Karpas-422 (cell line): ENCODE measurements at regions not wholly inside any gene's neighbourhood (a gene's known extent, or its start where the extent isn't known, plus 50 kb on each side); places are given as distances from the start of the nearest gene placed in this dataset.
"Not testable (repeated sequence)": the region's sequence is repeated elsewhere in the genome, so short reads cannot be mapped to it uniquely, and the experiment has no call there.

ENCODE experiments used
- DNase-seq: peaks from one replicate; pipeline ENCODE4 v3.0.0-alpha.2; 2015
- H2AFZ ChIP-seq: fragments of 200-600 bp; sonication (generic); 2 replicates; pipeline ENCODE4 v1.6.1; 2014; ENCODE audit warnings: antibody characterized with exemption, low read length, mixed read lengths
- H3K27ac ChIP-seq: fragments of 200-600 bp; sonication (generic); 2 replicates; pipeline ENCODE4 v1.5.1; 2014; ENCODE audit warnings: mild to moderate bottlenecking, low read length, moderate library complexity
- H3K27me3 ChIP-seq: fragments of 200-600 bp; sonication (generic); 2 replicates; pipeline ENCODE4 v1.6.1; 2014; ENCODE audit warnings: low read length, mixed read lengths
- H3K36me3 ChIP-seq: fragments of 200-600 bp; sonication (generic); 2 replicates; pipeline ENCODE4 v1.6.1; 2014; ENCODE audit warnings: low read length, mixed read lengths; ENCODE audit not compliant: insufficient read depth
- H3K4me1 ChIP-seq: fragments of 200-600 bp; sonication (generic); 2 replicates; pipeline ENCODE4 v1.6.1; 2014; ENCODE audit warnings: mild to moderate bottlenecking, low read length, mixed read lengths
- H3K4me2 ChIP-seq: fragments of 200-600 bp; sonication (generic); 2 replicates; pipeline ENCODE4 v1.6.1; 2014; ENCODE audit warnings: low read length, low read depth, mild to moderate bottlenecking; ENCODE audit not compliant: poor library complexity, severe bottlenecking
- H3K4me3 ChIP-seq: fragments of 200-600 bp; sonication (generic); 2 replicates; pipeline ENCODE4 v1.5.1; 2014; ENCODE audit warnings: mild to moderate bottlenecking, antibody characterized with exemption, low read length, mixed read lengths
- H3K79me2 ChIP-seq: fragments of 200-600 bp; sonication (generic); 2 replicates; pipeline ENCODE4 v1.6.1; 2014; ENCODE audit warnings: mild to moderate bottlenecking, low read length, mixed read lengths
- H3K9ac ChIP-seq: fragments of 200-600 bp; sonication (generic); 2 replicates; pipeline ENCODE4 v1.6.0; 2014; ENCODE audit warnings: low read length
- H3K9me2 ChIP-seq: fragments of 200-600 bp; sonication (generic), shearing (Covaris generic); replicated peaks from 2 replicates; pipeline ENCODE4 v1.6.0; 2014; ENCODE audit warnings: mild to moderate bottlenecking, low read length, moderate library complexity; ENCODE audit not compliant: insufficient read depth
- H3K9me3 ChIP-seq: fragments of 300-700, 200-600 bp; sonication (generic); 2 replicates; pipeline ENCODE4 v1.6.1; 2014; ENCODE audit warnings: low read length, mixed read lengths
- H4K20me1 ChIP-seq: fragments of 200-600 bp; sonication (generic); 2 replicates; pipeline ENCODE4 v1.6.1; 2014; ENCODE audit warnings: mild to moderate bottlenecking, antibody characterized with exemption, low read length, low read depth; ENCODE audit not compliant: insufficient read depth

DNA sequence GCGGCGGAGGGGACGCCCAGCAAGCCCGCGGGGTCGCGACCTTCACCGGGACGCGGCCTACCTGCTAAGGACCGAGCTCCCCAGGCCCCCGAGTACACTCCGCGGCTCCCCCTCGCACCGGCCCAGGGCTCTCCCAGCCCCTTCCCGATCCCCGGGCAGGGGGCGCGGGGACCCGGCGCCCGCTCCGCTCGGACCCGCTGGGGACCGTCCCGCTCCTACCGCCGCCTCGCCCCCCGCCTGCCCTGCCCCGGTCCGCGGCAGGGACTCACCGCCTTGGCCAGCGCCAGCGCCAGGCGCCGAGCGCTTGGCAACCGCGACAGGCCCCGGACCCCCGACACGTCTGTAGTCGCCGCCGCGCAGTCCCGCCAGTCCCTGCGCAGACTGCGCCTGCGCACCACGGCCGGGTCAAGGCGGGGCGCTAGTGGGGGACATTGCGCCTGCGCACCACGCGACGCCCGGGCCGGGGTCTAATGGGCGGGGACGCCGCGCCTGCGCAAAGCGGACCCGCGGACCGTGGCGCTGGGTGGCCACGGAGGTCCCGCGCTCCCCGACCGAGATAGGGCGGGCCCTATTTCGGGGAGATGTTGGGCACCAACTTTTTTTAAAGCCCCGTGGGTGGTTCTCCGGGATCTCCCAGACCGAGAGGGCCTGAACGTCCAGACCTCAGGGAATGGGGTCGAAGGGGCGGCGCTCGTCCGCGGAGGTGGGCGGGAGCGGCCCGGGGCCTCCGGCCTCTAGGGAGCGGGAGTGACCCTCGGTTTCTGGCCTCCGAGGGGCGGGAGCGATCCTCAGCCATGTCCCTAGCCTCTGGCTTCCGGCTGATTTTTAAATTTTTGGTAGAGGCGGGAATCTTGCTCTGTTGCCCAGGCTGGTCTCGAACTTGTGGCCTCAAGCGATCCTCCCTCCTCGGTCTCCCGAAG, 81.8 kb upstream of the TNK2 start:
- H3K4me3 ChIP-seq: peak overlapping the region; percentile 76
- H3K9ac ChIP-seq: peak overlapping the region; percentile 77
- peaks cover 15% of the 10 kb centered on the region for H3K79me2 ChIP-seq
- not testable (repeated sequence) for H3K4me1 ChIP-seq, H3K9me2 ChIP-seq, H3K36me3 ChIP-seq, H3K27me3 ChIP-seq, H3K9me3 ChIP-seq, H3K27ac ChIP-seq, H4K20me1 ChIP-seq
- peak overlapping the region; percentile 99 for H2AFZ ChIP-seq
- DNase-seq: peak; percentile 97
- H3K4me2 ChIP-seq: peak overlapping the region; percentile 95

DNA sequence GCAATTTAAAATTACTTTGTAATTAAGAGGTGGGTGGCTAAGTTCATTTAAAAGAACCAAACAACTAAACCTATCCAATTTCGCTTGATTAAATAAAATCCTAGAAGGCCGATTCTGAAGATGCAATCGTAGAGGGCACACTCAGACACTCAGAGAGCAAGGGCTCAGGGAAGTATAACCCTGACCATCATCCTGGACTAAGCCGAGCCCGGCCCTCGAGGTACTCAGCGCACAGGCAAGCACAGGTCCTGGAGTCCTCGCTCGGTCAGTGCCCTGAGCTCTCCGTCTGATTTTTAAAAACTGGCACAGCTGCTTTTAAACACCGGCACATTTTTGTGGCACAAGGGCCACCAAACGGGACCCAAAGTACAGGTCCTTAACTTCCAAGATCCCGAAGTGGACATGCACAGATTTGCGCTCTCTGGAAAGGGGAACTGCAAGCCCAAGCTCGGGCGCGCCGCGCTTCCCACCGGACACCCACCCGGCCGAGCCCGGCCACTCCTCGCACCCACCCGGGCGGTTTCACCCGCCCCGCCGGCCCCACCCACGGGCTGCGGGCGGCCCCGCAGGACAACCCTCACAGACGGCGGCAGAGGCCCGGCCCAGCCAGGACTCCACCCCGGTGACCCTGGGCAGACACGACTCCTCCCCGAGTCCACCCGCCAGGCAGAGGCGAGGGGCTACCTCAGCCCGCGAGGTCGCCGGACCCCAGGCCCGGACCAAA, 81.0 kb upstream of the TNK2 start:
- not testable (repeated sequence) for H3K27ac ChIP-seq, H3K9me2 ChIP-seq, H4K20me1 ChIP-seq, H3K4me1 ChIP-seq, H3K27me3 ChIP-seq, DNase-seq, H3K36me3 ChIP-seq, H2AFZ ChIP-seq, H3K9me3 ChIP-seq
- peaks cover 15% of the 10 kb centered on the region for H3K79me2 ChIP-seq
- peak overlapping the region; percentile 77 for H3K9ac ChIP-seq
- peak overlapping the region; percentile 95 for H3K4me2 ChIP-seq
- H3K4me3 ChIP-seq: peak overlapping the region; percentile 76

GRCh38 chr3:195988764-195989163, 80.4 kb upstream of the TNK2 start:
- Histone ChIP-seq H3K4me3 (peak overlapping the region; percentile 56; the same call in 1 of the 2 replicates), H3K4me2 (peak overlapping the region; percentile 58), H3K79me2 (peaks cover 15% of the 10 kb centered on the region), H3K9ac (peak overlapping the region; percentile 51; the same call in 1 of the 2 replicates)
- H3K9me2 ChIP-seq, H3K27me3 ChIP-seq, H3K36me3 ChIP-seq, H4K20me1 ChIP-seq, H2AFZ ChIP-seq, H3K27ac ChIP-seq, DNase-seq, H3K4me1 ChIP-seq, H3K9me3 ChIP-seq: not testable (repeated sequence)

GRCh38 chr3:195987001-195987400, 78.7 kb upstream of the TNK2 start:
- H4K20me1 ChIP-seq, H3K4me2 ChIP-seq, H3K9ac ChIP-seq, H3K36me3 ChIP-seq, DNase-seq, H3K9me2 ChIP-seq, H3K27me3 ChIP-seq, H3K9me3 ChIP-seq, H3K4me1 ChIP-seq, H3K27ac ChIP-seq, H3K4me3 ChIP-seq, H2AFZ ChIP-seq: not testable (repeated sequence)
- peaks cover 15% of the 10 kb centered on the region for H3K79me2 ChIP-seq

GRCh38 chr3:195986576-195986975, 78.2 kb upstream of the TNK2 start:
- not testable (repeated sequence) for H3K9ac ChIP-seq, H4K20me1 ChIP-seq, H3K9me3 ChIP-seq, H3K4me2 ChIP-seq, H3K27me3 ChIP-seq, H3K27ac ChIP-seq, H3K4me3 ChIP-seq, H3K9me2 ChIP-seq, DNase-seq, H3K36me3 ChIP-seq, H3K4me1 ChIP-seq, H2AFZ ChIP-seq
- H3K79me2 ChIP-seq: peaks cover 15% of the 10 kb centered on the region

DNA sequence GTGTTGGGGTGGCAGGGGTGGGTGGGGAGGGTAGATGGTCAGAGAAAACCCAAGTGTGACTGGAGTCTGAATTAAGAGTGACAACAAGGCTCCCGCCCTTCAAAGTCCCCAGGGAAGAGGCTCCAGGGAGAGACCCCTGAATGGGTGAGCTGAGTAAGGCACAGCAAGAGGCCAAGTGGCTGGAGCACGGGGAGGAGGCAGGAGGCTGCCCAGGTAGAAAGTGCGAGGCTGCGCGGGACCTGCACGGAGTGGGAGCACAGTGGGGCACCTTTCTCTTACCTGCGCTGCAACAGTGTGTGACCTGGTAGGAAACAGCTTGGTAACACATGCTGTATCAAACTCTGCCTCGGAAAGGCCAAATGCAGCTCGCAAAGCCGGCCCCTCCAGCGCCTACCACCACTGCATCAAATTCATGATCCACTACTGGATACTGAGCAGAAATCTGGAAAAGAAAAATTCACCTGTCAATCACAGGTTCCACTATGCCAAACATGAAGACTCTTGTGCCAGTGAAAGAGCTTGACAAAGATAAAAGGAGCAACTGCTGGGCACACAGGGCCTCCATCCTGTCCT, 77.1 kb upstream of the TNK2 start:
- not testable (repeated sequence) for H3K4me1 ChIP-seq, H3K36me3 ChIP-seq, H3K9me2 ChIP-seq, H3K4me2 ChIP-seq, H3K9ac ChIP-seq, H4K20me1 ChIP-seq, H3K4me3 ChIP-seq, H3K27me3 ChIP-seq, H3K9me3 ChIP-seq, DNase-seq, H3K27ac ChIP-seq, H2AFZ ChIP-seq
- peaks cover 15% of the 10 kb centered on the region for H3K79me2 ChIP-seq

DNA sequence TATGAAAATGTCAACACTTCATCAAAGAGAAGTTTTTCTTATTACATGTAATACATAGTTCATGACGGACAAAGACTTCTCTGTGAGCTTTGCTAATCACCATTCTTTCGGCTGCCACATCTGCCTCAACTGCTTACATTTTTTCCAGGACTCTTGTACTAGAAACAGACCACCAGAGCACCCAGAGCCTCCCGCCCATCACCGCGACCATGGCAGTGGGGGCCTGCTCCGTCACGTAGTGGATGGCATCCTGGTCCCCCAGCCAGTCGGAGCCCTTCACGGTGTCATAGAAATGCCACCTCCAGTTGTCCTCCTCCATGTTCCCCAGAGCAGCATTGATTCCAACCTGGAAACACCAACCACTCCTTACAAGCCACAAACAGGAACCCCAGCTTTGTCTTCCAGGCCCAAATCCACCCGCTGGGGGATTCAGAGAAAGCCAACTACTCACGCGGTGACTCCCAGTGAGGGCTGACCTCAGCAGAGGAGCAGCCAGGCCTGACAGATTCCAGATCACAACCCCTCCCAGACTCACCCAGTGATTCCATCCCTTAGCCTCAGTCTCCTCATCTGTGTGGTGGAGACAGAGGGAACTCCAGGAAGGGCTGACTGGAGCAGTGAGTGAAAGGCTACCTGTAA, 76.2 kb upstream of the TNK2 start:
- not testable (repeated sequence) for H3K27me3 ChIP-seq, H3K4me3 ChIP-seq, H3K9me3 ChIP-seq, DNase-seq, H3K4me2 ChIP-seq, H2AFZ ChIP-seq, H3K9me2 ChIP-seq, H3K36me3 ChIP-seq, H4K20me1 ChIP-seq, H3K9ac ChIP-seq, H3K4me1 ChIP-seq, H3K27ac ChIP-seq
- H3K79me2 ChIP-seq: peaks cover 13% of the 10 kb centered on the region

GRCh38 chr3:195983880-195984279, 75.5 kb upstream of the TNK2 start:
- not testable (repeated sequence) for H3K9me2 ChIP-seq, H2AFZ ChIP-seq, H3K4me1 ChIP-seq, H3K4me2 ChIP-seq, H3K9ac ChIP-seq, H3K27ac ChIP-seq, H3K4me3 ChIP-seq, H3K36me3 ChIP-seq, H4K20me1 ChIP-seq, H3K27me3 ChIP-seq, DNase-seq, H3K9me3 ChIP-seq
- peaks cover 12% of the 10 kb centered on the region for H3K79me2 ChIP-seq
